Left colon (tissue), 2 donors: ENCODE measurements at regions not wholly inside any gene's neighbourhood (a gene's known extent, or its start where the extent isn't known, plus 50 kb on each side); places are given as distances from the start of the nearest gene placed in this dataset.
A peak's percentile ranks its signal among the peaks of the same experiment; 100 is the strongest.

ENCODE experiments used
- ATAC-seq: fragments of 200-7000 bp; cut with Tn5 transposase; one replicate; pipeline ENCODE4 v1.9.1; 2020; ENCODE audit warnings: mild to moderate bottlenecking, moderate library complexity
- DNase-seq, 2 donors: peaks; one replicate each; pipeline ENCODE4 v3.0.0-alpha.2; 2020
- intact Hi-C, 2 donors: fragments of 100-400 bp; cut with DNase I in 1 of 2; cut with micrococcal nuclease in 1 of 2; formaldehyde crosslinking; loops; one replicate each; pipeline versions ENCODE4 v1.11.2 to v1.14.0; 2022; cut with DNase I, micrococcal nuclease
- donor health status: DM: no; HTN: no; CAD: no.
- donor health status: DM: yes; HTN: yes; CAD: no.

DNA sequence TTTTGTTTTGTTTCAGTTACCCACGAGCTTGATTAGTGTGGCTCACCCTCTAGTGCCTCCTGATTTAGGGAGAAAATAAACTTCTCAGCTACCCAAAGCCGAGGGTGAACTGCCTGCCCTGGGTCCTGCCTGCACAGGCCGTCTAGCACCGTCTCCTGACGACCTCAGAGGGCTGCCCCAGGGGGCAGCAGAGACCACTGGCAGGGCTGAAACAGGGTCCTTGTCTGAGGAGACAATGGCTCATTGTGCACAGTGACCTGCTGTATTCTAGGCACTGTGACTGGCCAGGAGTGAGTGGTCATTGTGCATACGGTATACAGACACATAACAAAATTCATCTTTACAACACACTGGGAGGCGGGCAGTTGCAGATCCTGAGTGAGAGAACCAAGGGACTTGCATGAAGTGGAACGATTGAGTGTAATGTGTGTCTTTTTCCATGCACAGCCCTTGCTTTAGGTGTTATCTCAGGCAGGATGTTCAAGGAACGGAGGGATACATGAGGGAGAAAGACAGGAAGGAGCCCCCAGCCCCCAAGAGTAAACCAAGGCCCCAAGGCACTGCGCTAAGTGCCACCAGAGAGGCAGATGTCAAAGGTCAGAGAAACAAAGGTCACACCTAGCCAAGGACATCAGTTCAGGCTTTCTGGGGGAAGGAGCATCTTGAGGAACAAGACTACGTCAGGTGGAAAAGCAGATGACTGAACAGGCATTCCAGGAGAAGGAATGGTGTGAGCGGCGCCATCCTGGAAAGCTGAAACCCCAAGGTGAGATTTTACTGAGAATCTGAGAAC is 421.3 kb downstream of the LPIN1 start:
- intact Hi-C loops = no loop called here
- ATAC-seq = peak; percentile 64
- DNase-seq = peak in 1 of 2 donors; percentile 19

- intact Hi-C loops = no loop called here
Measured at GRCh38 chr2:12168354-12168753, 421.9 kb downstream of the LPIN1 start.

DNA sequence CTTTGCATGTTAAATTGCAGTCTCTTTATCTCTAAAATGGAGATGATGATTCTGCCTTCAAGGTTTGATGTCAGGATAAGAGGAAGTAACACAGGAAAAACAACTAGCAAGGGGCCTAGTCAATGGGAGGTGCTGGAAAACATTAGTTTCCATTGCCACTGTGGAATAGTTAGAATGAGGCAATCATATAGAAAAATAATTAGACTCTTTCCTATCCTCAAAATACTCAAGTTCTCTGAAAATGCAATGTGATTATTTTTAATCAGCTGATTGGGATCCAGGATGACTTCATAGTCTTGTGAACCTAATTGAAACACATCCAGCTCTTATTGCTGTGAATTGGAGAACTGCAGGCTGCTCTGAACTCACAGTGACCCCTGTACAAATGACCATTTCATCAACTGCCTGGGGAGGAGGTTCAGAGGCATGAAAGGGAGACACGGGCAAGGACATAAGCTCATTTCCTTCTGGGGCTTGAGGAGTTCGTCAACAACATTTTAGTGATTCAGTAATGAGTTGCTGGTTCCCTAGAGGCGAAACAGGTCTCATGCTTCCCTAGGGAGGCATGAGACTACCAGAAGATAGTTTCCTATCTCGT is 422.5 kb downstream of the LPIN1 start:
- intact Hi-C loops = no loop called here
- DNase-seq (no peak), ATAC-seq (no peak)

More at GRCh38 chr2:12168354-12168753, 421.9 kb downstream of the LPIN1 start:
- ATAC-seq (no peak), DNase-seq (no peak)

DNA sequence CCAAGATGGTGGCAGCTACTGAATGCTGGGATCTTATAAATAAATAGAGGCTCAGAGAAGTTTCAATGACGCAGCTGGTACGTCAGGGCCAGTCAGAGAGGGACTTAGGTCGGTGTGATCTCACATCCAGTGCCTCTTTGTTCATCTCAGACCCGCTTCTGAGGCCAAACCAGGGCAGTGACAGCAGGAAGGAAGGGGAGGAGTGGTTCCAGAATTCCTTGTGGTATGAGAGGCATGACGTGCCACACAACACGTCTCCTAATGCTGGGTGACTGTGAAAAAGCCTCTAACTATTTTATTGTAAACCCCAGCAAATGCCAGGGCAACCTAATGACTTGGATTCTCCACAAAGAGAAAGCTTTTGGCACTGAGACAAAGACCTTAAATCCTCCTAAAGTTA is 423.3 kb downstream of the LPIN1 start:
- peak; percentile 11 to 36 for DNase-seq
- no peak for ATAC-seq
- intact Hi-C loops = no loop called here

- ATAC-seq = no peak
- intact Hi-C loops = no loop called here
- DNase-seq = no peak
Measured at GRCh38 chr2:12170121-12170520, 423.7 kb downstream of the LPIN1 start.

- DNase-seq = no peak
- ATAC-seq = no peak
- intact Hi-C loops = no loop called here
Measured at GRCh38 chr2:12173271-12173942, 427.0 kb downstream of the LPIN1 start.

GRCh38 chr2:12173943-12174340 is 427.5 kb downstream of the LPIN1 start:
- no peak for DNase-seq
- no peak for ATAC-seq
- intact Hi-C loops = no loop called here

DNA sequence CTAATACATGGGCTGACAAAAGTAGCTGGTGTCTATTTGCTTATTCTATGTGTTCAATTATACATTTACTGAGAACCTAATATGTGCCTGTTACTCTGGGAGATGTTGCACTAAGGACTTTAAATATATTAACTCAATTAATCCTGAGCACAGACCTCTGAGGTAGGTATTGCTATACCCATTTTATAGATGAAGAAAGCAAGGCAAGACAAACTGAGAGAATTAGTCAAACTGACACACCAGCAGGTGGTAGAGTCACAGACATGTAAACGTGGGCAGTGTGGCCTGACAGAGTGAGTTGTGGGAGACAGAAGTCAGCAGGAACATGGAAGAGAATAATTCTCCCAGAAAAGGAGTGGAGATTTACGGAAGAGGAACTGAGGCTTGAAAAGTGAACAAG is 428.9 kb downstream of the LPIN1 start:
- no peak for ATAC-seq
- no peak for DNase-seq
- intact Hi-C loops = no loop called here

DNA sequence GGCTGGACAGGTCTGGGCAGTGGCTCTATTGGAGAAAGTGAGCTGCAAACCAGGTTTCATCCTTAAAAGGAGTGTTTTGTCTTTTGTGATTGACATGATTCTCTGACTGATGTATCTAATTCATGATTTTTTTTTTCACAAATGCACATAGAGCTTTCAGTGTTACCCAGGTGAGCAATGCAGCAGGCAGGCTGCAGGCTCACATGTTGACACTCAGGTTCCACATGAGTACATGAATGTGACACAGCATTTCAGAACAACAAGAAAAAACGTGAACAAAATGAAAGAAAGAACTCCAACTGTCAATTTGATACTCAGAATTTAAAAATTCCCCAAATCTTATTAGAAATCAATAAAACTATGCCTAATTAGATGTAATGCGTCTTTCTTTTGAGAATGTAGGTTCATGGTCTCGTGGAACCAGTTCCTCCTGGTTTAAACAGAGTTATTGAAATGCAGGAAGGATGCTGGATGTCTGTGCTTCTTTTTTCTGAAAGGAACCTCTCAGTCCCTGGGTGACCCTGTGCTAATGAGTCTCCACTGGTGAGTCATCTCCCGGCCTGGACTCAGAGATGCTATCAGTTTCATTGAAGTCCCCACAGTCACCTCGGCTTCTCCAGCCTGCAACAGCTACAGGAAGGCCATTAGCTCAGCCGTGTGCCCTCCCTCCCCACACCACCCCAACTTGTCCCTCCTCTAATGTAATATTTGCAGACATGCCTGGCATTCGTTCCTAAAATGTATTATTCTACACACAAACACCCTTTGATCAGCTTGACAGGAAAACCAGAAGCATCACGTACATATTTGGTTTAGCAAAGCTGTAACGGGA is 430.4 kb downstream of the LPIN1 start:
- DNase-seq (peak in 1 of 2 donors; percentile 49), ATAC-seq (no peak)
- intact Hi-C loops = no loop called here

GRCh38 chr2:12177455-12178288 is 431.2 kb downstream of the LPIN1 start:
- intact Hi-C loops = no loop called here
- peak in 1 of 2 donors; percentile 24 for DNase-seq
- ATAC-seq = no peak

GRCh38 chr2:12178289-12179080 is 432.1 kb downstream of the LPIN1 start:
- DNase-seq = no peak

GRCh38 chr2:12180031-12180430 is 433.6 kb downstream of the LPIN1 start:
- intact Hi-C loops = no loop called here
- DNase-seq (no peak), ATAC-seq (no peak)

More at GRCh38 chr2:12178289-12179080, 432.1 kb downstream of the LPIN1 start:
- intact Hi-C loops = no loop called here
- no peak for ATAC-seq

GRCh38 chr2:12183032-12183645 is 436.7 kb downstream of the LPIN1 start:
- ATAC-seq (no peak), DNase-seq (no peak)
- intact Hi-C loops = no loop called here

- ATAC-seq (no peak), DNase-seq (no peak)
- intact Hi-C loops = no loop called here
Measured at GRCh38 chr2:12192762-12193161, 446.3 kb downstream of the LPIN1 start.

DNA sequence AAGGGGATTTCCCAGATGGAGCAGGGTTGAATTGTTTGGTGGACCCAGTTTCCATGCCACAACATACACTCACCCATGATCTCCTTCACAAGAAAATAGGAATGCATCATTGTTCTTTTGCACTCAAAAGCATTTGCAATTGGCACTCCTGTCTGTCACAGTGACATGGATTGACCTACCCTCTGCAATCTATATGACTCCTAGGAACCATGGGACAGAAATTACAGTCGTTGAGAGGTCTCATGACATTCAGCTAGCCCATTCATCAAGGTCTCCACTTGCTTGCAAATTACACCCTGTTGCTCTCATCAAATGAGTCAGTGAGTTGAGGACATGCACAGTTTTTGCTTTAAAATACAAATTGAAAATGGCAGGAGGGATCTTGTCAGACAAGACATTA is 448.5 kb downstream of the LPIN1 start:
- ATAC-seq (no peak), DNase-seq (no peak)
- intact Hi-C loops = no loop called here

- DNase-seq (no peak), ATAC-seq (no peak)
- intact Hi-C loops = no loop called here
Measured at GRCh38 chr2:12196495-12196894, 450.1 kb downstream of the LPIN1 start.

GRCh38 chr2:12197133-12197532 is 450.7 kb downstream of the LPIN1 start:
- intact Hi-C loops = no loop called here
- ATAC-seq (no peak), DNase-seq (no peak)
